HepG2 (cell line): ENCODE measurements at regions not wholly inside any gene's neighbourhood (a gene's known extent, or its start where the extent isn't known, plus 50 kb on each side); places are given as distances from the start of the nearest gene placed in this dataset.
A peak's percentile ranks its signal among the peaks of the same experiment; 100 is the strongest.

Experiments used
- BRD4 ChIP-seq: sonication (generic); formaldehyde crosslinking; IDR thresholded peaks from 2 replicates; pipeline ENCODE4 v1.4.0; 2020; ENCODE audit warnings: missing genetic modification reagents
- CBFB ChIP-seq: sonication (generic); formaldehyde crosslinking; IDR thresholded peaks from 2 replicates; pipeline ENCODE4 v1.4.0; 2020; ENCODE audit warnings: missing genetic modification reagents
- CBX5 ChIP-seq: sonication (generic); formaldehyde crosslinking; IDR thresholded peaks from 2 replicates; pipeline ENCODE4 v1.4.0; 2020; ENCODE audit warnings: missing genetic modification reagents, borderline replicate concordance
- EED ChIP-seq: sonication (generic); formaldehyde crosslinking; IDR thresholded peaks from 2 replicates; pipeline ENCODE4 v1.5.0; 2020; ENCODE audit warnings: mild to moderate bottlenecking, missing genetic modification reagents
- ELF3 ChIP-seq: IDR thresholded peaks from 2 replicates; pipeline ENCODE4 v1.6.1; 2016; ENCODE audit warnings: missing genetic modification reagents, missing compliant biosample characterization
- ERF ChIP-seq: IDR thresholded peaks from 2 replicates; pipeline ENCODE4 v1.6.1; 2018; ENCODE audit warnings: missing biosample characterization, missing genetic modification reagents
- GPN1 ChIP-seq: sonication (generic); formaldehyde crosslinking; IDR thresholded peaks from 2 replicates; pipeline ENCODE4 v1.5.1; 2020; ENCODE audit warnings: missing genetic modification reagents, borderline replicate concordance
- KMT2A ChIP-seq: sonication (generic); formaldehyde crosslinking; IDR thresholded peaks from 2 replicates; pipeline ENCODE4 v1.4.0; 2020; ENCODE audit warnings: missing genetic modification reagents
- NCOA2 ChIP-seq: sonication (generic); formaldehyde crosslinking; IDR thresholded peaks from 2 replicates; pipeline ENCODE4 v1.8.0; 2022; ENCODE audit warnings: inconsistent platforms
- NFE2L1 ChIP-seq: sonication (generic); formaldehyde crosslinking; IDR thresholded peaks from 2 replicates; pipeline ENCODE4 v1.4.0; 2020; ENCODE audit warnings: missing genetic modification reagents, mild to moderate bottlenecking, borderline replicate concordance
- NFRKB ChIP-seq: fragments of 450-650 bp; IDR thresholded peaks from 2 replicates; pipeline ENCODE4 v1.6.1; 2017
- SMC3 ChIP-seq: IDR thresholded peaks from 2 replicates; pipeline ENCODE4 v1.6.1; 2011; ENCODE audit warnings: low read length, improper control_type of control experiment
- TGIF2 ChIP-seq: IDR thresholded peaks from 2 replicates; pipeline ENCODE4 v1.6.1; 2016; ENCODE audit warnings: control low read depth, missing compliant biosample characterization
- ZFY ChIP-seq: sonication (generic); formaldehyde crosslinking; IDR thresholded peaks from 2 replicates; pipeline ENCODE4 v1.4.0; 2020; ENCODE audit warnings: missing genetic modification reagents
- ZKSCAN5 ChIP-seq: sonication (generic); formaldehyde crosslinking; IDR thresholded peaks from 2 replicates; pipeline ENCODE4 v1.5.1; 2020; ENCODE audit warnings: mild to moderate bottlenecking, missing genetic modification reagents
- ZNF136 ChIP-seq: sonication (generic); formaldehyde crosslinking; IDR thresholded peaks from 2 replicates; pipeline ENCODE4 v1.8.1; 2022; ENCODE audit warnings: low read depth, mild to moderate bottlenecking, moderate library complexity, missing genetic modification reagents
- ZNF143 ChIP-seq: sonication (generic); formaldehyde crosslinking; IDR thresholded peaks from 2 replicates; pipeline ENCODE4 v1.4.0; 2020; ENCODE audit warnings: missing genetic modification reagents
- ZNF441 ChIP-seq: sonication (generic); formaldehyde crosslinking; IDR thresholded peaks from 2 replicates; pipeline ENCODE4 v1.7.0; 2021; ENCODE audit warnings: missing genetic modification reagents, borderline replicate concordance
- ZNF468 ChIP-seq: sonication (generic); formaldehyde crosslinking; IDR thresholded peaks from 2 replicates; pipeline ENCODE4 v1.8.0; 2022; ENCODE audit warnings: mild to moderate bottlenecking, moderate library complexity, missing genetic modification reagents
- ZNF484 ChIP-seq: sonication (generic); formaldehyde crosslinking; IDR thresholded peaks from 2 replicates; pipeline ENCODE4 v1.5.1; 2020; ENCODE audit warnings: mild to moderate bottlenecking, low read depth, missing genetic modification reagents, borderline replicate concordance
- ZNF749 ChIP-seq: sonication (generic); formaldehyde crosslinking; IDR thresholded peaks from 2 replicates; pipeline ENCODE4 v1.8.0; 2022; ENCODE audit warnings: mild to moderate bottlenecking, missing genetic modification reagents, moderate library complexity, borderline replicate concordance
- ZNF776 ChIP-seq: sonication (generic); formaldehyde crosslinking; IDR thresholded peaks from 2 replicates; pipeline ENCODE4 v1.4.0; 2020; ENCODE audit warnings: mild to moderate bottlenecking, missing genetic modification reagents
- ZNF777 ChIP-seq: sonication (generic); formaldehyde crosslinking; IDR thresholded peaks from 2 replicates; pipeline ENCODE4 v1.4.0; 2020; ENCODE audit warnings: missing genetic modification reagents
- TF ChIP-seq, protein P1 (sequence below): sonication (generic); formaldehyde crosslinking; conservative IDR thresholded peaks from 2 replicates; pipeline ENCODE4 v1.4.0; 2020; ENCODE audit warnings: missing genetic modification reagents
- TF ChIP-seq, protein P2 (sequence below): sonication (generic); formaldehyde crosslinking; IDR thresholded peaks from 2 replicates; pipeline ENCODE4 v1.8.1; 2023; ENCODE audit warnings: mild to moderate bottlenecking, missing genetic modification reagents
- TF ChIP-seq, protein P3 (sequence below): sonication (generic); formaldehyde crosslinking; IDR thresholded peaks from 2 replicates; pipeline ENCODE4 v1.4.0; 2020; ENCODE audit warnings: missing genetic modification reagents
- TF ChIP-seq, protein P4 (sequence below): sonication (generic); formaldehyde crosslinking; IDR thresholded peaks from 2 replicates; pipeline ENCODE4 v1.8.0; 2022; ENCODE audit warnings: mild to moderate bottlenecking, missing genetic modification reagents

DNA sequence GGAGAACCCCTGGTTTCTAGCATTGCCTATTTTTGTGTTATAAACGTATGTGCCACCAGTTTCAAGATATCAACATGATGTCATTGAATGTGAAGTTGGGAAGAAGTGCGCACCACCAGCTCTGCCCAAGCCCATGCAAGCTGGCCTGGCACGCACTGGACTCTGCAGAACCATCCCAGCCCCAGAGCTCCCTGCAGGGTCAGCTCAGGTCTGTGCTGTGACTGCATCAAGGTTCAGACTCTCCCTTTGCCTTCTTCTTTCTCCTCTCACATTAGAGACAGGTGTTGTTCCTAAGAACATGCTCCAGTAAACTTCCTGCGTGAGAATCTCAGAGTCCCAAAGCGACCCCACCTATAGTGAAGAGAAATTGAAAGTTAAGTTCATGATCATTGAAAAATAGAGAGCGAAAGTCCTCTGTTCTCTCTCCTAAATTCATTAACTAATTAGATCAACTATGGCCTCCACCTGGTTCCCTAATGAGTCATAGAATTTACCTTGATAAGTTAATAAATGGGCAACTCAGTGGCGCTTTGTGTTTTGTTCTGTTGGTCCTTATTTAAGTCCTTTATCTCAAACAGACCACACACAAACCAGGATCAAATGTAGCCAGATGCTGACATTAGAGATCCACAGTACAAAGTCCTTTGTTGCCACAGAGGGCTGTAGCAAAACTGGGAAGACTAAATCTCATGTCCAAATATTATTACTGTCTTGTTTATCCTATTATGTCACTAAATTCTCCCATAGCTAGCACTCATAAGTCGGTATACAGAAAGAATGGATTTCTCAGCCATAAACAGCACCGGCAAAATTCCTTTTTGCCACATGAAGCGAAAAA lies 432.3 kb downstream of the STK39 start (continued):
- TF ChIP-seq ELF3 (CRISPR knock-in tag) (peak; percentile 86), ZNF441 (CRISPR knock-in tag) (0 out of 2 replicates have a peak, but pooled peaks have one; percentile 47), ZFY (CRISPR knock-in tag) (no peak), GPN1 (CRISPR knock-in tag) (no peak), TGIF2 (CRISPR knock-in tag) (no peak), ZNF777 (CRISPR knock-in tag) (no peak), ZNF468 (CRISPR knock-in tag) (no peak), CBX5 (CRISPR knock-in tag) (no peak), ERF (peak; percentile 80), KMT2A (peak; percentile 56; the same call in 1 of the 2 replicates), ZNF776 (CRISPR knock-in tag) (no peak), ZNF136 (CRISPR knock-in tag) (no peak; the same call in 1 of the 2 replicates), NFE2L1 (CRISPR knock-in tag) (no peak), ZNF143 (CRISPR knock-in tag) (no peak), CBFB (peak; percentile 85), NCOA2 (peak; percentile 99), NFRKB (no peak), ZNF484 (CRISPR knock-in tag) (no peak), ZNF749 (CRISPR knock-in tag) (no peak), BRD4 (peak; percentile 1; the same call in 1 of the 2 replicates), SMC3 (peak; percentile 45; the same call in 1 of the 2 replicates), EED (CRISPR knock-in tag) (no peak), ZKSCAN5 (CRISPR knock-in tag) (no peak)
- TF ChIP-seq, protein P1, sequence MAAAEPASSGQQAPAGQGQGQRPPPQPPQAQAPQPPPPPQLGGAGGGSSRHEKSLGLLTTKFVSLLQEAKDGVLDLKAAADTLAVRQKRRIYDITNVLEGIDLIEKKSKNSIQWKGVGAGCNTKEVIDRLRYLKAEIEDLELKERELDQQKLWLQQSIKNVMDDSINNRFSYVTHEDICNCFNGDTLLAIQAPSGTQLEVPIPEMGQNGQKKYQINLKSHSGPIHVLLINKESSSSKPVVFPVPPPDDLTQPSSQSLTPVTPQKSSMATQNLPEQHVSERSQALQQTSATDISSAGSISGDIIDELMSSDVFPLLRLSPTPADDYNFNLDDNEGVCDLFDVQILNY (CRISPR knock-in tag), result no peak
- TF ChIP-seq, protein P2, sequence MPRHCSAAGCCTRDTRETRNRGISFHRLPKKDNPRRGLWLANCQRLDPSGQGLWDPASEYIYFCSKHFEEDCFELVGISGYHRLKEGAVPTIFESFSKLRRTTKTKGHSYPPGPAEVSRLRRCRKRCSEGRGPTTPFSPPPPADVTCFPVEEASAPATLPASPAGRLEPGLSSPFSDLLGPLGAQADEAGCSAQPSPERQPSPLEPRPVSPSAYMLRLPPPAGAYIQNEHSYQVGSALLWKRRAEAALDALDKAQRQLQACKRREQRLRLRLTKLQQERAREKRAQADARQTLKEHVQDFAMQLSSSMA, result 0 out of 2 replicates have a peak, but pooled peaks have one; percentile 53
- TF ChIP-seq, protein P3, sequence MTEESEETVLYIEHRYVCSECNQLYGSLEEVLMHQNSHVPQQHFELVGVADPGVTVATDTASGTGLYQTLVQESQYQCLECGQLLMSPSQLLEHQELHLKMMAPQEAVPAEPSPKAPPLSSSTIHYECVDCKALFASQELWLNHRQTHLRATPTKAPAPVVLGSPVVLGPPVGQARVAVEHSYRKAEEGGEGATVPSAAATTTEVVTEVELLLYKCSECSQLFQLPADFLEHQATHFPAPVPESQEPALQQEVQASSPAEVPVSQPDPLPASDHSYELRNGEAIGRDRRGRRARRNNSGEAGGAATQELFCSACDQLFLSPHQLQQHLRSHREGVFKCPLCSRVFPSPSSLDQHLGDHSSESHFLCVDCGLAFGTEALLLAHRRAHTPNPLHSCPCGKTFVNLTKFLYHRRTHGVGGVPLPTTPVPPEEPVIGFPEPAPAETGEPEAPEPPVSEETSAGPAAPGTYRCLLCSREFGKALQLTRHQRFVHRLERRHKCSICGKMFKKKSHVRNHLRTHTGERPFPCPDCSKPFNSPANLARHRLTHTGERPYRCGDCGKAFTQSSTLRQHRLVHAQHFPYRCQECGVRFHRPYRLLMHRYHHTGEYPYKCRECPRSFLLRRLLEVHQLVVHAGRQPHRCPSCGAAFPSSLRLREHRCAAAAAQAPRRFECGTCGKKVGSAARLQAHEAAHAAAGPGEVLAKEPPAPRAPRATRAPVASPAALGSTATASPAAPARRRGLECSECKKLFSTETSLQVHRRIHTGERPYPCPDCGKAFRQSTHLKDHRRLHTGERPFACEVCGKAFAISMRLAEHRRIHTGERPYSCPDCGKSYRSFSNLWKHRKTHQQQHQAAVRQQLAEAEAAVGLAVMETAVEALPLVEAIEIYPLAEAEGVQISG (CRISPR knock-in tag), result peak; percentile 14; the same call in 1 of the 2 replicates
- TF ChIP-seq, protein P4, sequence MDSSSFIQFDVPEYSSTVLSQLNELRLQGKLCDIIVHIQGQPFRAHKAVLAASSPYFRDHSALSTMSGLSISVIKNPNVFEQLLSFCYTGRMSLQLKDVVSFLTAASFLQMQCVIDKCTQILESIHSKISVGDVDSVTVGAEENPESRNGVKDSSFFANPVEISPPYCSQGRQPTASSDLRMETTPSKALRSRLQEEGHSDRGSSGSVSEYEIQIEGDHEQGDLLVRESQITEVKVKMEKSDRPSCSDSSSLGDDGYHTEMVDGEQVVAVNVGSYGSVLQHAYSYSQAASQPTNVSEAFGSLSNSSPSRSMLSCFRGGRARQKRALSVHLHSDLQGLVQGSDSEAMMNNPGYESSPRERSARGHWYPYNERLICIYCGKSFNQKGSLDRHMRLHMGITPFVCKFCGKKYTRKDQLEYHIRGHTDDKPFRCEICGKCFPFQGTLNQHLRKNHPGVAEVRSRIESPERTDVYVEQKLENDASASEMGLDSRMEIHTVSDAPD, result peak; percentile 94
